Stimulated activated naive CD8-positive, alpha-beta T cell treated with anti-CD3 and anti-CD28 coated beads, Interleukin-15, amount 100 ng/mL, for 72 hours (primary cell): ENCODE measurements at regions not wholly inside any gene's neighbourhood (a gene's known extent, or its start where the extent isn't known, plus 50 kb on each side); places are given as distances from the start of the nearest gene placed in this dataset.

Experiments used
- ATAC-seq: fragments of 150-1000 bp; cut with Tn5 transposase; 2 replicates; pipeline ENCODE4 v1.10.0; 2021; ENCODE audit warnings: mild to moderate bottlenecking, moderate library complexity
- DNase-seq, 2 donors: peaks; one replicate each; pipeline ENCODE4 v3.0.0; 2021 to 2022
- H3K27ac Mint-ChIP-seq, 2 donors: one replicate each; pipeline ENCODE4 v1.8.0; 2022; ENCODE audit warnings: mild to moderate bottlenecking in 2 of 2, mixed read lengths in 2 of 2, moderate library complexity in 2 of 2
- H3K27me3 Mint-ChIP-seq: one replicate; pipeline ENCODE4 v1.8.0; 2022; ENCODE audit warnings: mixed read lengths
- H3K4me1 Mint-ChIP-seq: one replicate; pipeline ENCODE4 v1.8.0; 2022; ENCODE audit warnings: mild to moderate bottlenecking, mixed read lengths
- H3K4me3 Mint-ChIP-seq, 2 donors: one replicate each; pipeline ENCODE4 v1.8.0; 2022; ENCODE audit warnings: mild to moderate bottlenecking in 2 of 2, mixed read lengths in 2 of 2, moderate library complexity in 1 of 2
- H3K9me3 Mint-ChIP-seq, 2 donors: one replicate each; pipeline ENCODE4 v1.8.0; 2022; ENCODE audit warnings: mixed read lengths in 2 of 2

DNA sequence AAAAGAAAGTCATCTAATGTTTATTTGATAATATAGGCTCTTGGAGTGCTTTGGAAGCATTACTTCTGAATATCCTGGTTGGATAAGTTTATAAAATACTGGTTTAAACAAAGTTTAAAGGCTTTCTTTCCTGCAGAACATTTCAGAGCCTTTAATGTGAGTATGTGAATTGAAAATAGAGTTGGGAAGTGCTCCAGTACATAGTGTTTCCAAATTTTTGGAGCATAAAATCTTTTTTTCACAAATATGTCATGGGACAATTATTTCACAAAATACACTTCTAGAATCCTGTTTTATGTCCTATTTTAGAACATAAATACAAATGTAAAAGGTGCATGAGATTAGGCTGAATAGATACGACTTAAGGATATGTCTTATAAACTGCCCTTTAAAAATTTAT, 158.9 kb upstream of the HNRNPA3 start:
- Mint-ChIP-seq H3K27ac (no peak overlapping the region), H3K4me1 (no peaks in the 10 kb centered on the region), H3K4me3 (no peak overlapping the region), H3K9me3 (peaks cover 0 to 6% of the 10 kb centered on the region in 2 donors), H3K27me3 (no peaks in the 10 kb centered on the region)
- ATAC-seq (no peak), DNase-seq (no peak)

DNA sequence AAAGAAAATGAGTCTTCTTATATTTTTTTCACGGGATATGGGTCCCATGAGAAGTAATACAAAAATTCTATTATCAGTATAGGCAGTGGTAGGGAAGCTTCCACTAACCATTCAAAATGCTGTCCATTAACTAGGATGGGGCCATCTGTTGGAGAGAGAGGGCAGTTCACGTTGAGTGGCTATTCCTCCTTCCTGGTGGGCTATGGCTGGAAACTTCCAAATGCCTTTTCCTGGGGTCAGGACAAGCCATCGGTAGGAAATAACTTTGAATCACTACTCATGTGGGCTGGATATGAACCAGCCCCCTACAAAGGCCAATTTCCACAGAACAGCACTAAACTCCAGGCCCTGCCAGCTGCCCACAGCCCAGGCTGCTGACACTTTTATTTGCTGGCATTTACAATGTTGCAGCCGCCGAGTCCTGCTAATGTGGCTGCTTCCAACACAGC, 156.1 kb upstream of the HNRNPA3 start:
- DNase-seq = no peak
- Mint-ChIP-seq H3K4me3 (no peak overlapping the region), H3K27me3 (no peaks in the 10 kb centered on the region), H3K9me3 (no peaks in the 10 kb centered on the region), H3K27ac (no peak overlapping the region), H3K4me1 (no peaks in the 10 kb centered on the region)
- ATAC-seq = no peak

DNA sequence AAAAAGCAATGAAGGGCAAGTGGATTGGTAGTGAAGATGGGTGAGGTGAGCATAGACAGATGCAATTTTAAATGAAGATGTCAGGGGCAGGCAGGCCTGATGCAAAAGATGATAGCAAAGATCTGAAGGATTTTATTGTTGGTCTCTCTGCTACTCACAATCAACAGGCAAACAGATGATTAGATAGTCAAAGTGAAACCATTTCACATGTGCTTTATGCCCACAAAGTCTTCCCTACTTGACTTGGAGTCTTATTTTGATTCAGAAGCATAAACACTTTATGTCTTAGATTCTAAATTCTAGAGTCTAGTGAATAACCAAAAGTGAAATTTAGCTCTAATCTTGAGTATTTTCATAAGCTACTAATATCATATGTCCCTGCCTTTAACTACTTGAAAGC, 153.8 kb upstream of the HNRNPA3 start:
- Mint-ChIP-seq H3K9me3 (no peaks in the 10 kb centered on the region), H3K4me3 (no peak overlapping the region), H3K27me3 (no peaks in the 10 kb centered on the region), H3K4me1 (no peaks in the 10 kb centered on the region), H3K27ac (peak overlapping the region in 1 of 2 donors; percentile 9)
- no peak for ATAC-seq
- DNase-seq = no peak

DNA sequence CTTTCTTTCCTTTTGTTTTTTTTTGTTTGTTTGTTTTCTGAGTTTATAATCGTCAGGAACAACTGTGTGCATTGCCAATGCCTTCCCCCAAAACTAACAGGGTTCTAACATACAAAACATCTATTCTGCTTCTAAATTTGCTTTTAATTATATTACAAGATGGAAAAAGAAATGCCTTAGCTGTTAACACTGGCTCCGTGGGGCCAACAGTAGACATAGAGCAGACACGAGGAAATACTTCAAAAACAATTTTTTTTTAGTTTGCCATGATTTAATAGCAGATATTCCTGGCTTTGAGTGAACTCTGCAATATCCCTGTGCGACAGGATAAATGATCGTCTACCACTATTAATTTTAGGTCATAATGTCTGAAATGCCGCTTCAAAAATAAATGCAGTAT, 153.3 kb upstream of the HNRNPA3 start:
- no peak overlapping the region for H3K27ac Mint-ChIP-seq
- no peaks in the 10 kb centered on the region for H3K4me1 Mint-ChIP-seq
- DNase-seq = no peak
- ATAC-seq = no peak
- H3K27me3 Mint-ChIP-seq = no peaks in the 10 kb centered on the region
- H3K4me3 Mint-ChIP-seq = no peak overlapping the region
- H3K9me3 Mint-ChIP-seq = no peaks in the 10 kb centered on the region

DNA sequence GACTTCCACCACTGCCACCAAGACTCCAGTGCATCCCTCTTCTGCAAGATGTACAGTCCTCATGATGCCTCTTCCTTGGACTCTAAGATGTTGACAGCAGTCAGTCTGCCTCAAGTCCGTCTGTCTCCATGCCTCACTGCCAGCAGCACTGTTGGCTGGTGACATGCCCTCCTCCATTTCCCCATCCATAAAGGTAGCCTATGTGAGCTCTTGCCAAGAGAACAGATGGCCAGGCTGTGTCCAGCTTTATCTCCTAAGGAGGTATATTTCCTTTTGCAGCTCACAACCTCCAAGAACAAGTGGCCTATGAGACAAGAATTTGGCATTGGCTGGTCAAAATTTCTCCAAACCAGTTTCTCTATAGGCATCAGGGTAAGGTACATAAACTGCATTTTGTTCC, 149.3 kb upstream of the HNRNPA3 start:
- Mint-ChIP-seq H3K4me3 (no peak overlapping the region), H3K4me1 (no peaks in the 10 kb centered on the region), H3K27ac (no peak overlapping the region), H3K9me3 (no peaks in the 10 kb centered on the region), H3K27me3 (no peaks in the 10 kb centered on the region)
- DNase-seq = no peak
- ATAC-seq = no peak

DNA sequence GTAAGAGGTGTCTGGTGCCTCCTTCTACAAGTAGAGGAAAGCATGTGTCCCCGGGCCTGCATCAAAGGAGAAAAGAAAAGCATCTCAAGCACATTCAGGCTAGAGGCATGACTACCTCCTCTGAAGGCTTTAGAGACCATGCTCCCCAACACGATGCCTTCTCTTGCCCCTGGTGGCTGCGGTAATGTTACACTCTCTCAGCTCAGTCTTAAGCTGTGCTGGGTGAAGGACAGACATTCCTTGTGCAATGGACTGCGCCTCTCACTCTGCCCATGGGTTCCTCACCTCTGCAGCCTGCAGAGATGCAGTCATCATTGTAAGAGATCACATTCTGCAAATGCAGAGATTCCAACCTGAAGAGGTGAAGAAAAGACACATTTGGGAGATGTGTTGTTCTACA, 148.2 kb upstream of the HNRNPA3 start:
- Mint-ChIP-seq H3K9me3 (no peaks in the 10 kb centered on the region), H3K27me3 (no peaks in the 10 kb centered on the region), H3K4me1 (no peaks in the 10 kb centered on the region), H3K4me3 (no peak overlapping the region), H3K27ac (no peak overlapping the region)
- DNase-seq (no peak), ATAC-seq (no peak)

DNA sequence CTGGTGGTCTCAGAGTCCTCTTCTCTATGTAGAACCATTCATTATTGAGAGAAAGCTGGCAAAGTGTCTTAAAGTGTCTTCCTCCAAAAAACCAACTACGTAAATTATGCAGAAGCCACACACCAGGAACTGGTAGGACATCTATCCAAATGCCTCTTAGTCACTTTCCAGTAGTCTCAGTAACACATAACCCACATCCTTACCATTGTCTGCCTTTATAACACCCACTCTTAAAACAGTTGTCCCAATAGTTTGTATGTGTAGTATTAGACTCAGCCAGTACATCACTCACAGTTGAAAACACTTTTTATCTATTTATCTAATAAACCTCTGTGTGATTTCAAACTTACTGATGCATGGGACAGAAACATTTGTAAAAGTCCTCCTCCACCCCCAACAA, 143.6 kb upstream of the HNRNPA3 start:
- Mint-ChIP-seq H3K4me3 (no peak overlapping the region), H3K27ac (no peak overlapping the region), H3K4me1 (no peaks in the 10 kb centered on the region), H3K9me3 (no peaks in the 10 kb centered on the region), H3K27me3 (no peaks in the 10 kb centered on the region)
- ATAC-seq = peak; percentile 80
- DNase-seq = no peak

DNA sequence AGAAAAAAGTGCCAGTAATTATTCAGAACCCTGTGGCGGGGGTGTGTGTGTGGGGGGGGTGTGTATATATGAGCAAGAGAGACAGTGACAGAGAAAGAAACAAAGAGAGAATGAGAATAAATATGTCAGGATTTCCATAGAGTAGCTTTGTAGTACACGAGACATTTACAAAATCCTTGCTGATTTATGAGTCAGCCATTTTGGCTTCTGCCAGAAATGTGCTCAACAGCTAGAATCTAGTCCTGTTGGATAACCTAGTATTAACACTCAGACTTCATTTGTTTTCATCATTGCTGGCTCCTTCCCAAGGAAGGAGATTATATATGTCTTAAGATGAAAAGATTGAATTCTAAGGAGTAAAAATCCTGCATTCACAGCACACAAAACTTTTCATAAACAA, 140.5 kb upstream of the HNRNPA3 start:
- DNase-seq (no peak), ATAC-seq (no peak)
- Mint-ChIP-seq H3K27ac (no peak overlapping the region), H3K27me3 (peaks cover 18% of the 10 kb centered on the region), H3K9me3 (no peaks in the 10 kb centered on the region), H3K4me1 (no peaks in the 10 kb centered on the region), H3K4me3 (no peak overlapping the region)

DNA sequence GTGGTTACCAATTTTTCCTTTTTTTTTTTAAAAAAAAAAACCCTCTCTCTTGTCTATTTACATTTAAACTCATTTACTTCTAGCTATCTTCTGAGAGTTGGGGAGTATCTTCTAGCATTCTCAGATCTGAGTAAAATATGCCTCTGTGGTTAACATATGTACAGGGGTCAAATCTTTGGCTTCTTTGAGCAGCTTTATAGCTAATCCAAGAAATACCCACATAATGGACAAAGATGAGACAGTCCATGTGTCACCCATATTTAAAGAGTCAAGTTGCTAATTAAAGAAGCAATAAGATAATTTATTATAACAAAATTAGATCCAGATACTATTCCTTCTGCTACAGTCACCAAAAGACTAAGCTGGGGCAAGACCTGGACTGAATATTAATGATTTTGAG, 139.0 kb upstream of the HNRNPA3 start:
- DNase-seq (no peak), ATAC-seq (no peak)
- no peak overlapping the region for H3K27ac Mint-ChIP-seq
- peaks cover 18% of the 10 kb centered on the region for H3K27me3 Mint-ChIP-seq
- H3K4me1 Mint-ChIP-seq = no peaks in the 10 kb centered on the region
- no peaks in the 10 kb centered on the region for H3K9me3 Mint-ChIP-seq
- no peak overlapping the region for H3K4me3 Mint-ChIP-seq

DNA sequence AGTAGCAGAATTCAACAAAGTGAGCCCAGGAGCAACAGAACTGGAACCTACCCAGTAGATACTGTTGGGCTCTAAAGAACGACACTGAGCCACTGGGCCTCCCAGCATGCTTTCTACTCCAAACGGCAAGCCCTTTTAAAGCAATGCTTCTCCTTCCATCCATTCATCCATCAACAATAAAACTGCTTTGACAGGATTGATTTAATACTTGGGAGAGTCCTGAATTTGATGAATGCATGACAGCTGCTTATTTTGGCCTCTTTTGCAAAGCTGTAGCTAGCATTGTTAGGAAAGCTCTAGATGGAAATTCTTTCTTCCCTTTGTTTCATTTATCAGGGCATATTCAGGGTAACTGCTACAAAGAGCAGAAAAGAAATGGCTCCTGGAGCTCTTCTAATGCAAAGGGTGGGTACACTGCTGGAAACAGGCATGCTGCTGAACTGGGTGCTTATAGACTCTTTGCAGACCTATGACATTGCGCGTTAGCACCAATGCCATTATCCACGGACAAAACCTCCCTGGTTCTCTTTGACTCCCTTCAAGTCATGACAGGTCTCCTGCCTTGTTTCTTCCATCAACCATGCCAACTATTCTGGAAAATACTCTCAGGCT, 138.4 kb upstream of the HNRNPA3 start:
- Mint-ChIP-seq H3K4me3 (no peak overlapping the region), H3K4me1 (no peaks in the 10 kb centered on the region), H3K27ac (no peak overlapping the region), H3K9me3 (no peaks in the 10 kb centered on the region), H3K27me3 (peaks cover 18% of the 10 kb centered on the region)
- ATAC-seq (no peak), DNase-seq (no peak)

DNA sequence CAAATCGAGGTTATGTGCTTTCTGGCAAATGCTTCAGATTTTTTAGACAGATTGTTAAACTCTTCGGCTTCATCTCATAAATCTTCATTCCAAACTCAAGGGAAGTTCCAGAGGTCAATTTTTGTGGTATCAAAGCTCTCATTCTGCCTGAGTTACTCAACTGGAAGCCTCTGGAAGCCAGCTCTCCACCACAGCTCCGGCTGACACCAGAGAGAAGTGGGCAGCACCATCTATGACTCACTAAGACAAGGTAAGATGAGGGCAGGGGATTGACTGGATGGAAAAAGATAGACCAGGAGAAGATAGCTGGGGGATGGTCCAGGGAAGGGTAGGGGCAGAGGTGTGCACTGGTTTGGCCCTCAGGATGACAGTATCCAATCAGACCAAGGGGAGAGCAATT, 137.3 kb upstream of the HNRNPA3 start:
- Mint-ChIP-seq H3K4me3 (no peak overlapping the region), H3K27me3 (peaks cover 18% of the 10 kb centered on the region), H3K27ac (no peak overlapping the region), H3K4me1 (no peaks in the 10 kb centered on the region), H3K9me3 (no peaks in the 10 kb centered on the region)
- DNase-seq (no peak), ATAC-seq (no peak)

DNA sequence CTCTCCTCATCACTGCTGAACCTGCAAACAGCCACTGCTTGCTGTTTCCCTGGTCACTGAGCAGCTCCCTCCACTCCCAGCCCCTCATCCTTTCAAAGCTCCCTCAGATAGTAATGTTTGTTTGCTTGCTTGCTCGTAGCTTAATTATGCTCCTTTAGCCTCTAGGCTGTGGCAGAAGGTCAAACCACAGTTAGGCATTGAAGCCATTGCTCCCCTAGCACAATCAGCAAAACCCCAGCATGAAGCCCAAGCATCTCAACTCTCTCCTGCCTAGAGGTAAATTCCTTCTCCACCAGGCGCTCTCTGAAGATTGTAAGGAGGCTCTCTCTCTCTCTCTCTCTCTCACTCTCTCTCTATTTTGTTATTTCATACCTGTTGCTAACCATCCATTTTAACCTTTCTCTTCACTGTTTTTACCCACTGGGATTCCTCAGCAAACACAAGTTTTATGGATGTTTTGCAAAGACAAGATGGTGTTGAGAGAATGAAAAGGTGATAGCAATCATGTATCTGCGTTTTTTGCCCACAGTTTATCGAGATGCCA, 135.9 kb upstream of the HNRNPA3 start:
- ATAC-seq = no peak
- Mint-ChIP-seq H3K9me3 (no peaks in the 10 kb centered on the region), H3K4me3 (no peak overlapping the region), H3K4me1 (no peaks in the 10 kb centered on the region), H3K27me3 (peaks cover 18% of the 10 kb centered on the region), H3K27ac (no peak overlapping the region)
- DNase-seq = no peak

DNA sequence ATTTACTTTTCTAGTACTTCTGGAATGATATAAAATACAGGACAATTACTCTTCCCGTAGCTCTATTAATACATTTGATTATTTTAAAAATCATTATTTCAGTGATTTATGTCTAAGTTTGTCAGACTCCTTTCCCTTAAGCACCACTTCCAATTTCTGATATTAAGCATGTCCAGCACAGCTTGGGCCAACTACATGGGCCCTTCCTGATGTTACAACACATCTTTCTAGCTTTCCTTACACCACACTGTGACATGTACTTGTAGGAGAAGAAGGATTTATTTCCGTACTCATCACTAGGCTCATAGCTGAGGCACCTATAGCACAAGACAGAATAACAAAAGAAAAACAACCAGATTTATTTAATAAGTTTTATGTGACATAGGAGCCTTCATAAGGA, 134.8 kb upstream of the HNRNPA3 start:
- Mint-ChIP-seq H3K4me1 (no peaks in the 10 kb centered on the region), H3K27me3 (peaks cover 18% of the 10 kb centered on the region), H3K4me3 (no peak overlapping the region), H3K27ac (no peak overlapping the region), H3K9me3 (no peaks in the 10 kb centered on the region)
- DNase-seq = no peak
- ATAC-seq = no peak

DNA sequence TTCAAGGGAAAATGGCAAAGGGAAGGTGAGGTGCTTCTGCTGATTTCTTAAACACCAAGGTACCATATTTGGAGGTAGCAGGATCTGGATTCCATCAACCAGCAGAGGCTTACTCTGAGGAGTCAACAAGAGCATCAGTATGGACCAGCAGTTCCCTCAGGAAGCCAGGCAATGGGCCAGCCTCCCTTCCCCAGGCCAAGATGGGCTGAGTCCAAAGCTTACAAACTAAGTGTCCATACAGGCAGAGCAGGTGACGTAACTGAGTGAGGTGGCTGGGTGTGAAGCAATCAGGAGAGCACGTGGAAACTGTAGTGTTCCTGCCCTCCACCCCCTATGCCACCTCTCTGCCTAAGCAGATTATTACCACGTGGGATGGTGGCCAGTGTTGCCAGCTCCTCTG, 134.2 kb upstream of the HNRNPA3 start:
- no peak overlapping the region for H3K4me3 Mint-ChIP-seq
- H3K27me3 Mint-ChIP-seq = peaks cover 18% of the 10 kb centered on the region
- no peak for DNase-seq
- no peaks in the 10 kb centered on the region for H3K9me3 Mint-ChIP-seq
- no peaks in the 10 kb centered on the region for H3K4me1 Mint-ChIP-seq
- ATAC-seq = no peak
- no peak overlapping the region for H3K27ac Mint-ChIP-seq

DNA sequence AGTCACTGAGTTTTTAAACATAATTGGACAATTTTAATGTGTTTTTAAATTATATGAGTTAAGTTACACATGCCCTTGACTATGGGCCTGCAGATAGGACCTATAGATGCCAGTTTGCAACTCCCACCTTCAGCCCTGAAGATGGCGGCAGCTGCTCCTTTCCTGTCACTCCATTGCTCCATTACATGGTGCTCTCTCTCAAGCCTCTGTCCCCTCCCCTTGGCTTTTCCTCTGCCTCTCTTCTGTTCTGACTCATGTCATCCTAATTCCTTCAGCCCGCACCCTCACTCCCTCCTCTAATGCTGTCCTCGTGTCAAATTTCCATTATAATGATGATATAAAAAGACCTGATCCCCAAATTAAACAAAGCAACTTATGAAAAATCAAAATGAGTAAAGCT, 133.7 kb upstream of the HNRNPA3 start:
- Mint-ChIP-seq H3K27ac (peak overlapping the region in 1 of 2 donors; percentile 11), H3K27me3 (peaks cover 18% of the 10 kb centered on the region), H3K9me3 (no peaks in the 10 kb centered on the region), H3K4me1 (no peaks in the 10 kb centered on the region), H3K4me3 (no peak overlapping the region)
- no peak for DNase-seq
- no peak for ATAC-seq

DNA sequence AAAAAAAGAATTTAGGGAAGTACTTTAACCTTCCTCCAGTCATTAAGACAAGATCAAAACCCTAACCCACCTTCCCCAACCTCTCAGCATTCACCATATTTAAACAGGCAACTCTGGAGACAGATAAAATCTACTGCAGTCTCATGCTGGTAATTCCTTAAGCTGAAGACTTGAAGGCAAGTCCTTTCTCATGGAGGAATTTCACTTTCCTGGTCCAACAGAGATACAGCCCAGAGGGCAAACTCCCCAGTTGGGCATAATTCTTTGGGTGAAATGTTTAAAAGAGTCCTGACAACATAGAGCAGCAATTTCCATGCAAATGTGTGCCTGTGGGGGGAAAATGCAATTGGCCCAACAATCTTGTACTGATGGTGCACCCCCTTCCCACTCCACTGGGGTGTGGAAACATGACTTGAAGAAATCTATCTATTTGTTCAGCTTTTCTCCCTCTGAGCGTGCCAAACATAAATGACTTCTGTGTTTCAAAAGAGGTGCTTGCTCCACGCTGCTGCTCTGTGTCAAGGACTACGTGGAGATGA, 131.8 kb upstream of the HNRNPA3 start:
- H3K9me3 Mint-ChIP-seq = no peaks in the 10 kb centered on the region
- DNase-seq (no peak), ATAC-seq (no peak)
- no peak overlapping the region for H3K4me3 Mint-ChIP-seq
- H3K27me3 Mint-ChIP-seq = peaks cover 4% of the 10 kb centered on the region
- H3K27ac Mint-ChIP-seq = no peak overlapping the region
- no peaks in the 10 kb centered on the region for H3K4me1 Mint-ChIP-seq

DNA sequence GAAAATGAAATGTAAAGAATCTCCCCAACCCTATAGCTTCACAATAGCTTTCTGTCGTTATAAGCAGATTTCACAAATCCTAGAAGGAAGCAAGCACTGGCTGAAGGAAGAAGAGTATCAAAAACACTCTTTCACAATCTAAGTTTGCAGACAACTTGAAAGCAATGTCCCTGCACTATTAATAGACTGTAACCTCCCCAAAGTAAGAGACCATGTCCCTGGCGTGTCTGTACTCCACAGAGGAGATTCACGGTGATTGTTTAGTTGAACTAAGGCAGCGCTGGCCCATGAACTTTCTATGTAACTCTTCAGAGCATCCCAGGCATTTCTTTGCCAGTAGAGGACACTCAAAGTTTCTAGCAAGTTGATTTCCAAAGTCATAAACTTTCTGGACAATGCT, 128.0 kb upstream of the HNRNPA3 start:
- Mint-ChIP-seq H3K27ac (no peak overlapping the region), H3K9me3 (no peaks in the 10 kb centered on the region), H3K4me1 (no peaks in the 10 kb centered on the region), H3K27me3 (no peaks in the 10 kb centered on the region), H3K4me3 (no peak overlapping the region)
- no peak for ATAC-seq
- no peak for DNase-seq
